GM12892 (cell line): ENCODE measurements at regions not wholly inside any gene's neighbourhood (a gene's known extent, or its start where the extent isn't known, plus 50 kb on each side); places are given as distances from the start of the nearest gene placed in this dataset.

Experiments used
- POLR2A ChIP-seq: IDR thresholded peaks from 2 replicates; pipeline ENCODE4 v1.6.1; 2011; ENCODE audit warnings: low read depth, low read length, control low read depth
- POLR2AphosphoS5 ChIP-seq: IDR thresholded peaks from 2 replicates; pipeline ENCODE4 v1.6.1; 2011; ENCODE audit warnings: low read depth, low read length, control low read depth

GRCh38 chr22:49422701-49423100 is 405.0 kb downstream of the BRD1 start:
- TF ChIP-seq POLR2AphosphoS5: no peak
- TF ChIP-seq POLR2A: no peak
